HEK293T (cell line): ENCODE measurements at regions not wholly inside any gene's neighbourhood (a gene's known extent, or its start where the extent isn't known, plus 50 kb on each side); places are given as distances from the start of the nearest gene placed in this dataset.

ENCODE experiments used
- BHLHE40 ChIP-seq: fragments of 450-650 bp; IDR thresholded peaks from 2 replicates; pipeline ENCODE4 v1.6.1; 2016; ENCODE audit warnings: mild to moderate bottlenecking, moderate library complexity, borderline replicate concordance
- FOXA1 ChIP-seq: fragments of 450-650 bp; IDR thresholded peaks from 2 replicates; pipeline ENCODE4 v1.6.1; 2016; ENCODE audit warnings: mild to moderate bottlenecking
- FOXK2 ChIP-seq: fragments of 450-650 bp; IDR thresholded peaks from 2 replicates; pipeline ENCODE4 v1.6.1; 2016; ENCODE audit warnings: mild to moderate bottlenecking
- FOXM1 ChIP-seq: fragments of 450-650 bp; IDR thresholded peaks from 2 replicates; pipeline ENCODE4 v1.6.1; 2017; ENCODE audit warnings: mild to moderate bottlenecking, borderline replicate concordance
- L3MBTL2 ChIP-seq: fragments of 450-650 bp; conservative IDR thresholded peaks from 2 replicates; pipeline ENCODE4 v1.6.1; 2016; ENCODE audit warnings: mild to moderate bottlenecking
- SUZ12 ChIP-seq: fragments of 450-650 bp; IDR thresholded peaks from 2 replicates; pipeline ENCODE4 v1.6.1; 2016; ENCODE audit warnings: mild to moderate bottlenecking

- TF ChIP-seq BHLHE40 (no peak), FOXM1 (no peak), FOXK2 (no peak), SUZ12 (no peak), L3MBTL2 (no peak), FOXA1 (no peak)
Measured at GRCh38 chr5:35363387-35363965, 133.2 kb upstream of the PRLR start.
